ENCODE measurements at regions not wholly inside any gene's neighbourhood (a gene's known extent, or its start where the extent isn't known, plus 50 kb on each side); places are given as distances from the start of the nearest gene placed in this dataset.

- TF ChIP-seq CTCF (IDR thresholded peaks at IDR 0.05; ENCODE audit: insufficient read depth, low read length, poor library complexity, severe bottlenecking) (no peak), EZH2phosphoT487 (conservative IDR thresholded peaks at IDR 0.05; ENCODE audit: low read length) (no peak)
These were observed 58.0 kb upstream of the PARP11 start for GRCh38 chr12:3931206-3931605.

All from SU-DHL-6 (cell line).